Hepatocyte (in vitro differentiated cells): ENCODE measurements at regions not wholly inside any gene's neighbourhood (a gene's known extent, or its start where the extent isn't known, plus 50 kb on each side); places are given as distances from the start of the nearest gene placed in this dataset.

Experiments used
- DNase-seq: peaks from one replicate; pipeline ENCODE4 v3.0.0-alpha.2; 2016; ENCODE audit warnings: low spot score
- H2AFZ ChIP-seq: fragments of 200-600 bp; sonication (generic); 2 replicates; pipeline ENCODE4 v1.6.0; 2016; ENCODE audit warnings: antibody characterized with exemption, mild to moderate bottlenecking
- H3K27ac ChIP-seq: fragments of 200-600 bp; sonication (generic); 2 replicates; pipeline ENCODE4 v1.5.1; 2016; ENCODE audit warnings: mild to moderate bottlenecking
- H3K27me3 ChIP-seq: fragments of 200-600 bp; sonication (generic); 2 replicates; pipeline ENCODE4 v1.6.1; 2016
- H3K36me3 ChIP-seq: fragments of 200-600 bp; sonication (generic); replicated peaks from 2 replicates; pipeline ENCODE4 v1.5.1; 2016; ENCODE audit warnings: low read depth; ENCODE audit not compliant: insufficient read depth
- H3K4me1 ChIP-seq: fragments of 200-600 bp; sonication (generic); 2 replicates; pipeline ENCODE4 v1.5.1; 2016; ENCODE audit warnings: mild to moderate bottlenecking, moderate library complexity; ENCODE audit not compliant: insufficient read depth
- H3K4me2 ChIP-seq: fragments of 200-600 bp; sonication (generic); 2 replicates; pipeline ENCODE4 v1.6.0; 2016
- H3K4me3 ChIP-seq: fragments of 200-600 bp; sonication (generic); 2 replicates; pipeline ENCODE4 v1.5.1; 2016; ENCODE audit warnings: mild to moderate bottlenecking
- H3K79me2 ChIP-seq: fragments of 200-600 bp; sonication (generic); 2 replicates; pipeline ENCODE4 v1.6.0; 2017; ENCODE audit warnings: mild to moderate bottlenecking
- H3K9me2 ChIP-seq: fragments of 200-600 bp; sonication (generic); replicated peaks from 2 replicates; pipeline ENCODE4 v1.6.0; 2017; ENCODE audit warnings: mild to moderate bottlenecking; ENCODE audit not compliant: insufficient read depth
- H3K9me3 ChIP-seq: fragments of 200-600 bp; sonication (generic); 2 replicates; pipeline ENCODE4 v1.5.1; 2016; ENCODE audit warnings: low read depth, mild to moderate bottlenecking
- H4K20me1 ChIP-seq: fragments of 200-600 bp; sonication (generic); 2 replicates; pipeline ENCODE4 v1.6.0; 2016; ENCODE audit warnings: mild to moderate bottlenecking; ENCODE audit not compliant: insufficient read depth, poor library complexity, severe bottlenecking
- EZH2 ChIP-seq: fragments of 200-600 bp; sonication (generic); IDR thresholded peaks from 2 replicates; pipeline ENCODE4 v1.6.1; 2016; ENCODE audit warnings: antibody characterized with exemption, mild to moderate bottlenecking, borderline replicate concordance
- EZH2phosphoT487 ChIP-seq: fragments of 200-600 bp; sonication (generic); IDR thresholded peaks from one replicate; pipeline ENCODE4 v1.6.1; 2018; ENCODE audit warnings: antibody characterized with exemption, mild to moderate bottlenecking, low read depth, moderate library complexity; ENCODE audit not compliant: unreplicated experiment, severe bottlenecking
- WGBS: methylation state at CpG from one replicate; pipeline ENCODE4 v1.1.6; 2016; ENCODE audit warnings: low lambda C conversion rate; ENCODE audit errors: missing lambda C conversion rate; 5-methylcytosine and 5-hydroxymethylcytosine counted together
- TF ChIP-seq, protein P1 (sequence below): fragments of 200-600 bp; sonication (generic); IDR thresholded peaks from 2 replicates; pipeline ENCODE4 v1.5.1; 2016; ENCODE audit warnings: antibody characterized with exemption, mild to moderate bottlenecking; ENCODE audit not compliant: poor library complexity

DNA sequence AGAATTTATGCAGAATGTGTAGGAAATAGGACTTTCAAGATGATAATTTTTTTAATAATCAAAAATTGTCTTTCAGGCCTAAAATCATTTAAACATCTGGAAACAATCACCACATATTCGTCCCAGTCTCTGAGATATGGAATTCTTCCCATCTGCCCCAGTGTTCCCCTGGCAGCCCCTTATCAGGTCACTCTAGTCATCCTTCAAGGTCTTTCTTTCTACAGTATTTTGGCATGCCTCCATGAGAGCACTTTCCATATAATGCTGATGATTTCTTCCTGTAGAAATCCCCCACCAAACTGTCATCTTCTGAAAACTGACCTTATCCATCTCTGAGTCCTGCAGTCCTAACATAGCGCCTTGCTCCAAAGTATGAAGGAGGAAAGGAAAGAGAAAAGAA is 422.1 kb downstream of the RPS29 start:
- Histone ChIP-seq H3K9me3 (no peaks in the 10 kb centered on the region), H3K27ac (no peak overlapping the region), H3K4me1 (no peaks in the 10 kb centered on the region), H2AFZ (no peak overlapping the region), H4K20me1 (no peaks in the 10 kb centered on the region), H3K79me2 (no peaks in the 10 kb centered on the region), H3K4me2 (no peak overlapping the region), H3K27me3 (no peaks in the 10 kb centered on the region), H3K4me3 (no peak overlapping the region), H3K9me2 (no peaks in the 10 kb centered on the region), H3K36me3 (no peaks in the 10 kb centered on the region)
- DNase-seq, result no peak
- WGBS, result 59% methylated on average over 2 of the region's 2 CpGs
- TF ChIP-seq, protein P1, sequence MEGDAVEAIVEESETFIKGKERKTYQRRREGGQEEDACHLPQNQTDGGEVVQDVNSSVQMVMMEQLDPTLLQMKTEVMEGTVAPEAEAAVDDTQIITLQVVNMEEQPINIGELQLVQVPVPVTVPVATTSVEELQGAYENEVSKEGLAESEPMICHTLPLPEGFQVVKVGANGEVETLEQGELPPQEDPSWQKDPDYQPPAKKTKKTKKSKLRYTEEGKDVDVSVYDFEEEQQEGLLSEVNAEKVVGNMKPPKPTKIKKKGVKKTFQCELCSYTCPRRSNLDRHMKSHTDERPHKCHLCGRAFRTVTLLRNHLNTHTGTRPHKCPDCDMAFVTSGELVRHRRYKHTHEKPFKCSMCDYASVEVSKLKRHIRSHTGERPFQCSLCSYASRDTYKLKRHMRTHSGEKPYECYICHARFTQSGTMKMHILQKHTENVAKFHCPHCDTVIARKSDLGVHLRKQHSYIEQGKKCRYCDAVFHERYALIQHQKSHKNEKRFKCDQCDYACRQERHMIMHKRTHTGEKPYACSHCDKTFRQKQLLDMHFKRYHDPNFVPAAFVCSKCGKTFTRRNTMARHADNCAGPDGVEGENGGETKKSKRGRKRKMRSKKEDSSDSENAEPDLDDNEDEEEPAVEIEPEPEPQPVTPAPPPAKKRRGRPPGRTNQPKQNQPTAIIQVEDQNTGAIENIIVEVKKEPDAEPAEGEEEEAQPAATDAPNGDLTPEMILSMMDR, result no peak

DNA sequence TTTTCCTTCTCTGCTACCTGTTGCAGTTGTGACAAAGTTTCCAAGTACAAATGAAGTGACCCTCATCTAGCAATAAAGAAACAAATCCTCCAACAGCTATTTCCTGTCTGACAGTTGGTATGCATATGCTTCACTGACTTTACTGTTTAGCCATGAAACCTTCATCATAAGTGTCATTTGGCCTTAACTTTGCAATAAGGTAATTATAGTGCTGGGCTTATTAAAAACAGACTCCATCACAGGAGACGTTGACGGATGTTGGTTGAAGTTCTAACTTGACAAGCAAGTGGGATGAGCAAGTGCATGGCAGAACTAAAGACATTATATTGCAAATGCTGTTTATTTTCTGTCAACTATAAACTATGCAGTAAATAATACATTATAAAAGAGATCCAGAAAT is 425.2 kb downstream of the RPS29 start:
- Histone ChIP-seq H3K4me2 (no peak overlapping the region), H3K9me3 (no peaks in the 10 kb centered on the region), H3K4me3 (no peak overlapping the region), H3K27ac (no peak overlapping the region), H3K27me3 (no peaks in the 10 kb centered on the region), H3K4me1 (no peaks in the 10 kb centered on the region), H3K79me2 (no peaks in the 10 kb centered on the region), H3K36me3 (no peaks in the 10 kb centered on the region), H2AFZ (no peak overlapping the region), H4K20me1 (no peaks in the 10 kb centered on the region), H3K9me2 (no peaks in the 10 kb centered on the region)
- TF ChIP-seq, protein P1, result no peak
- TF ChIP-seq EZH2phosphoT487 (no peak), EZH2 (no peak)
- WGBS, result 67% methylated on average over 2 of the region's 2 CpGs
- no peak for DNase-seq

DNA sequence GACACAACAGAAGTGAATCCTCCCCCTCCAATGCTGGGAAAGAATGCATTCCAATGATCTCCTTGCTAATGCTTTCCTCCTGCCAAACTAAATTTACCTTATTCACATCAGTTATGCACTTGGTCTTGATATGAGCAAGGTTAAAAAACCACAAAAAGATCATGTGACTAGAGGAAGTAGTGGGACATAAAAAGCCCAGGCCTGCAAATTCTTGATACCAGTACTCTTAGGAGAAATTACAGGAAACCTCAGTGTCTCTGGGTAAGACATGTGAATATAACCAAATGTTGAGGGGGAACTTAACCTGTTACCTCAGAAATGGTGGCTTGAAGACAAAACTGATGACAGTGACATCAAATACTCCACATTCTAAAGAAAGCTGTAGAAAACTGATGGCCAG is 427.1 kb downstream of the RPS29 start:
- no peaks in the 10 kb centered on the region for H3K9me3 ChIP-seq
- H3K27ac ChIP-seq, result no peak overlapping the region
- H2AFZ ChIP-seq, result no peak overlapping the region
- no peaks in the 10 kb centered on the region for H3K36me3 ChIP-seq
- no peaks in the 10 kb centered on the region for H3K27me3 ChIP-seq
- DNase-seq, result no peak
- H3K4me2 ChIP-seq, result no peak overlapping the region
- H4K20me1 ChIP-seq, result no peaks in the 10 kb centered on the region
- TF ChIP-seq, protein P1, result no peak
- no peak for TF ChIP-seq EZH2phosphoT487
- no peak for TF ChIP-seq EZH2
- H3K4me3 ChIP-seq, result no peak overlapping the region
- no peaks in the 10 kb centered on the region for H3K9me2 ChIP-seq
- H3K4me1 ChIP-seq, result no peaks in the 10 kb centered on the region
- no peaks in the 10 kb centered on the region for H3K79me2 ChIP-seq

DNA sequence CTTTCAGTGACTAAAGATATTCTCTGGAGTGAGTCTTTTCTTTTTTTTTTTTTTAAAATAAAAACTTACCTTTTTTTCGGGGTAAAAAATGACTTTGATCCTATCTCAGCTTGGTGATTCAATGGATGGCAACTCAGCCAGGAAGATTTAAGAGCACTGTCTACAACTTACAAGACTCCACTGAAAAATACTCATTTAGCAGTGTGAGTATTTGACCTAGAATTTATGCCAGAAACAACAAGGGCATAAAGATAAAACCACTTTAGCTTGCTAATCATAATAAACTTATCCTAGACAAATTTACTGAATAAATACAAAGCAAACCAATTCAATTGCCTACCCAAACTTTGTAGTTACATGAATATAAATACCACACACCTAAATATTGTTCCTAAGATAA is 446.6 kb downstream of the RPS29 start:
- no peaks in the 10 kb centered on the region for H4K20me1 ChIP-seq
- no peaks in the 10 kb centered on the region for H3K9me3 ChIP-seq
- H3K27me3 ChIP-seq, result no peaks in the 10 kb centered on the region
- no peak overlapping the region for H3K27ac ChIP-seq
- no peaks in the 10 kb centered on the region for H3K36me3 ChIP-seq
- H3K79me2 ChIP-seq, result no peaks in the 10 kb centered on the region
- no peak overlapping the region for H3K4me3 ChIP-seq
- no peaks in the 10 kb centered on the region for H3K9me2 ChIP-seq
- H3K4me2 ChIP-seq, result no peak overlapping the region
- DNase-seq, result no peak
- H3K4me1 ChIP-seq, result no peaks in the 10 kb centered on the region
- TF ChIP-seq EZH2phosphoT487, result no peak
- TF ChIP-seq EZH2, result no peak
- TF ChIP-seq, protein P1, result no peak
- H2AFZ ChIP-seq, result no peak overlapping the region
- 33% methylated on average over 1 of the region's 1 CpG for WGBS
